Endothelial cell of umbilical vein (primary cell): ENCODE measurements at regions not wholly inside any gene's neighbourhood (a gene's known extent, or its start where the extent isn't known, plus 50 kb on each side); places are given as distances from the start of the nearest gene placed in this dataset.

ENCODE experiments used
- BruUV-seq: library from RNA; stranded (reverse); fragments of 400-500 nt; replicated peaks from 2 replicates; lab custom pipeline; 2021; lab: Mats Ljungman, UMichigan
- CTCF ChIA-PET: fragments of 300-600, 350-600 bp; sonication (Branson Sonifier 250); formaldehyde crosslinking; loops from one replicate; lab custom pipeline; 2021; ENCODE audit warnings: antibody characterized with exemption, inconsistent platforms; lab: Charles Lee
- POLR2A ChIA-PET: fragments of 300-600, 350-600 bp; sonication (Branson Sonifier 250); formaldehyde crosslinking; loops from one replicate; lab custom pipeline; 2021; ENCODE audit warnings: antibody characterized with exemption, inconsistent platforms; lab: Charles Lee
- DNase-seq: peaks from one replicate; pipeline ENCODE4 v3.0.0-alpha.2; 2011; ENCODE audit warnings: low read depth, low spot score
- FAIRE-seq: peaks from 2 replicates; lab custom pipeline; 2011; peaks lifted over from hg19 to GRCh38; lab: Jason Lieb, UNC
- H2AFZ ChIP-seq: 2 replicates; pipeline ENCODE4 v1.6.0; 2012; ENCODE audit warnings: low read depth, low read length, control low read depth, inconsistent platforms
- H3K27ac ChIP-seq: 2 replicates; pipeline ENCODE4 v1.5.1; 2011; ENCODE audit warnings: low read depth, mild to moderate bottlenecking, control low read depth, low read length, moderate library complexity; ENCODE audit not compliant: insufficient read depth
- H3K27me3 ChIP-seq, 2 experiments: 2 replicates each; pipeline versions ENCODE4 v1.6.0 to v1.6.1; 2011; ENCODE audit warnings: low read length in 2 of 2, mixed read lengths in 1 of 2; ENCODE audit not compliant: control insufficient read depth in 2 of 2, insufficient read depth in 2 of 2
- H3K36me3 ChIP-seq, 2 experiments: 2 replicates in 1 of 2; 3 replicates in 1 of 2; pipeline ENCODE4 v1.5.1; 2011; ENCODE audit warnings: low read length in 2 of 2, mild to moderate bottlenecking in 1 of 2, moderate library complexity in 1 of 2; ENCODE audit not compliant: control insufficient read depth in 2 of 2, insufficient read depth in 2 of 2; ENCODE audit errors: extremely low read depth in 1 of 2
- H3K4me1 ChIP-seq: 3 replicates; pipeline ENCODE4 v1.5.1; 2011; ENCODE audit warnings: mild to moderate bottlenecking, low read length; ENCODE audit not compliant: control insufficient read depth, insufficient read depth; ENCODE audit errors: extremely low read depth
- H3K4me2 ChIP-seq: 2 replicates; pipeline ENCODE4 v1.6.1; 2011; ENCODE audit warnings: low read length, control low read depth, mixed read lengths; ENCODE audit not compliant: insufficient read depth
- H3K4me3 ChIP-seq, 3 experiments: fragments of 200-600 bp in 1 of 3; sonication (generic), shearing (Covaris generic) in 1 of 3; replicated peaks in 1 of 3; 2 replicates each; pipeline ENCODE4 v1.5.1; 2011 to 2016; ENCODE audit warnings: control low read depth in 3 of 3, low read length in 3 of 3, mild to moderate bottlenecking in 2 of 3, inconsistent platforms in 1 of 3, low read depth in 1 of 3, moderate library complexity in 1 of 3; ENCODE audit not compliant: insufficient read depth in 1 of 3
- H3K79me2 ChIP-seq: 2 replicates; pipeline ENCODE4 v1.6.0; 2012; ENCODE audit warnings: low read length, inconsistent platforms; ENCODE audit not compliant: control insufficient read depth, insufficient read depth
- H3K9ac ChIP-seq: replicated peaks from 2 replicates; pipeline ENCODE3; 2011; ENCODE audit warnings: low read length, control low read depth; ENCODE audit not compliant: insufficient read depth; ENCODE audit errors: extremely low read depth
- H3K9me1 ChIP-seq: replicated peaks from 3 replicates; pipeline ENCODE4 v1.6.0; 2011; ENCODE audit warnings: mild to moderate bottlenecking, low read length; ENCODE audit not compliant: control insufficient read depth, insufficient read depth; ENCODE audit errors: extremely low read depth
- H3K9me3 ChIP-seq: replicated peaks from 2 replicates; pipeline ENCODE4 v1.5.1; 2012; ENCODE audit warnings: low read length, inconsistent platforms; ENCODE audit not compliant: control insufficient read depth, insufficient read depth
- H4K20me1 ChIP-seq: replicated peaks from 2 replicates; pipeline ENCODE3; 2011; ENCODE audit warnings: mild to moderate bottlenecking, low read length; ENCODE audit not compliant: control insufficient read depth, insufficient read depth; ENCODE audit errors: extremely low read depth
- CTCF ChIP-seq, 2 donors: IDR thresholded peaks; 1 replicate in 1 of 2; 2 replicates in 1 of 2; pipeline ENCODE4 v1.5.1; 2011; ENCODE audit warnings: low read length in 2 of 2, mild to moderate bottlenecking in 2 of 2, moderate library complexity in 2 of 2, control low read depth in 1 of 2, inconsistent platforms in 1 of 2, low read depth in 1 of 2; ENCODE audit not compliant: insufficient read depth in 1 of 2; ENCODE audit errors: extremely low read depth in 1 of 2
- EZH2 ChIP-seq: IDR thresholded peaks from 2 replicates; pipeline ENCODE4 v1.6.1; 2012; ENCODE audit warnings: borderline replicate concordance, low read depth, mild to moderate bottlenecking, moderate library complexity, low read length, inconsistent platforms; ENCODE audit not compliant: severe bottlenecking
- FOS ChIP-seq: IDR thresholded peaks from 2 replicates; pipeline ENCODE4 v1.6.1; 2011; ENCODE audit warnings: mild to moderate bottlenecking, low read length, moderate library complexity, borderline replicate concordance; ENCODE audit not compliant: insufficient read depth
- GATA2 ChIP-seq: IDR thresholded peaks from 2 replicates; pipeline ENCODE4 v1.7.0; 2011; ENCODE audit warnings: low read depth, mild to moderate bottlenecking, moderate library complexity, mixed read lengths, low read length; ENCODE audit not compliant: insufficient read length, insufficient read depth
- JUN ChIP-seq: IDR thresholded peaks from 2 replicates; pipeline ENCODE4 v1.6.1; 2011; ENCODE audit warnings: borderline replicate concordance, low read depth; ENCODE audit not compliant: insufficient read length, insufficient read depth
- MAX ChIP-seq: IDR thresholded peaks from 2 replicates; pipeline ENCODE4 v1.6.1; 2011; ENCODE audit not compliant: insufficient read depth, insufficient read length
- MYC ChIP-seq: IDR thresholded peaks from one replicate; pipeline ENCODE4 v1.6.1; 2011; ENCODE audit warnings: mild to moderate bottlenecking, low read depth, low read length
- POLR2A ChIP-seq: IDR thresholded peaks from 2 replicates; pipeline ENCODE4 v1.6.1; 2012; ENCODE audit warnings: low read depth, mild to moderate bottlenecking, control low read depth, low read length
- POLR2AphosphoS5 ChIP-seq: IDR thresholded peaks from 2 replicates; pipeline ENCODE4 v1.6.1; 2012; ENCODE audit warnings: low read depth, mild to moderate bottlenecking, control low read depth, low read length, moderate library complexity; ENCODE audit not compliant: insufficient read depth
- dilution Hi-C: fragments of 300-500 bp; cut with MboI; formaldehyde crosslinking; loops from one replicate; pipeline ENCODE4 v1.15.0; 2019; ENCODE audit warnings: low sequenced_read_pairs; ENCODE audit not compliant: extremely low pct_ligation_motif_present
- intact Hi-C: fragments of 100-400 bp; cut with micrococcal nuclease; formaldehyde crosslinking; loops from one replicate; pipeline ENCODE4 v1.10.0; 2022

DNA sequence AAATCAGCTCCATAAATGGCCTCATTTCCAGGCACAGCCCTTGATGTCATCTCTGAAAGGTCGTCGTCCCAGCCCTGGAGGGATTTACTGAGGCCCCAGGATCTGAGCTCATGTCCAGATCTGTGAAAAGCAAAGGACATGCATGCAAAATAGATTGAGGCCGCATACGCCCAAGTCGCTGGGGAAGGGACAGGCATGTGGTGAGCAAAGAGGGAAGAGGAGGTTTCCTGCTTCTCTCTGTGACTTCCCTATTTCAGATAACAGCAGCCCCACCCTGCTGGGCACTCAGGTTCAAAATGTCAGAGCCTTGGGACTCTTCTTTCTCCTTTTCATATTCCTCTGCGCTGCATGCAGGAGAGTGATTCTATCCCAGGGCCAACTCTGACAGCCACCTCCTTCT lies 197.2 kb downstream of the ADSS2 start:
- H3K4me2 ChIP-seq: no peak overlapping the region
- FAIRE-seq: no peak
- no peaks in the 10 kb centered on the region for H3K4me1 ChIP-seq
- TF ChIP-seq MAX: no peak
- TF ChIP-seq GATA2: no peak
- intact Hi-C loops: no loop called here
- H3K79me2 ChIP-seq: no peaks in the 10 kb centered on the region
- no peak for DNase-seq
- ChIA-PET CTCF (no interaction called here), POLR2A (no interaction called here)
- H3K9ac ChIP-seq: no peak overlapping the region
- H4K20me1 ChIP-seq: no peaks in the 10 kb centered on the region
- BruUV-seq: no TSS peak
- no peak overlapping the region for H2AFZ ChIP-seq
- no peaks in the 10 kb centered on the region for H3K9me3 ChIP-seq
- H3K36me3 ChIP-seq: no peaks in the 10 kb centered on the region
- H3K27ac ChIP-seq: no peak overlapping the region
- no peak overlapping the region for H3K4me3 ChIP-seq
- no peaks in the 10 kb centered on the region for H3K27me3 ChIP-seq
- no peaks in the 10 kb centered on the region for H3K9me1 ChIP-seq
- dilution Hi-C loops: no loop called here

DNA sequence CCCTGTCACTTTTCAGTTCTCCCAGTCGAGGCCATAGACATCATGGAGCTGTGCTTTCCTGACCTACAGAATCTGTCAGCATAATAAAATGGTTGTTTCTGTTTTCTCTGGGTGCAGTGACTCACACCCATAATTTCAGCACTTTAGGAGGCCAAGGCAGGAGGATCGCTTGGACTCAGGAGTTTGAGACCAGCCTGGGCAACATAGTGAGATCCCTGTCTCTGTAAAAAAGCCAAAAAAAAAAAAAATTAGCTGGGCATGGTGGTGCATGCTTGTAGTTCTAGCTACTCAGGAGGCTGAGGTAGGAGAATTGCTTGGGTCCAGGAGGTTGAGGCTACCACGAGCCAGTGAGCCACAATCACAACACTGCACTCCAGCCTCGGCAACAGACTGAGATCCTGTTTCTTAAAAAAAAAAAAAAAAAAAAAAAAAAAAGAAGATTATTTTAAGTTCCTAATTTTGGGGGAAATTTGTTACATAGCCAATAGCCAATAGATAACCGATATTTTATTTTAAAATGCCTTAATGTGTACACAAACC lies 196.2 kb downstream of the ADSS2 start:
- no peaks in the 10 kb centered on the region for H3K9me1 ChIP-seq
- no peaks in the 10 kb centered on the region for H4K20me1 ChIP-seq
- H3K27ac ChIP-seq: no peak overlapping the region
- no peak overlapping the region for H3K9ac ChIP-seq
- DNase-seq (no peak), FAIRE-seq (no peak)
- no peak overlapping the region for H3K4me3 ChIP-seq
- dilution Hi-C loops: no loop called here
- no peaks in the 10 kb centered on the region for H3K9me3 ChIP-seq
- ChIA-PET CTCF (interaction anchor here (0.9 to 1.5 kb wide), 3 partner anchors 16 to 196 kb away, joined by 3 to 5 read pairs (median 3); no protein-coding TSS in a partner anchor), POLR2A (no interaction called here)
- H3K4me2 ChIP-seq: no peak overlapping the region
- no peak overlapping the region for H2AFZ ChIP-seq
- no peaks in the 10 kb centered on the region for H3K36me3 ChIP-seq
- BruUV-seq: no TSS peak
- no peaks in the 10 kb centered on the region for H3K27me3 ChIP-seq
- no peaks in the 10 kb centered on the region for H3K79me2 ChIP-seq
- no peak for TF ChIP-seq FOS
- no peak for TF ChIP-seq GATA2
- no peak for TF ChIP-seq CTCF (IDR thresholded peaks at IDR 0.05; ENCODE audit: extremely low read depth in 1 of 2, insufficient read depth in 1 of 2, low read depth in 1 of 2, low read length in 2 of 2)
- TF ChIP-seq POLR2A: no peak
- TF ChIP-seq MAX: no peak
- TF ChIP-seq JUN: no peak
- TF ChIP-seq EZH2: no peak
- TF ChIP-seq POLR2AphosphoS5: no peak
- no peak for TF ChIP-seq MYC
- H3K4me1 ChIP-seq: no peaks in the 10 kb centered on the region
- intact Hi-C loops: no loop called here
